SK-N-SH (cell line): ENCODE measurements at regions not wholly inside any gene's neighbourhood (a gene's known extent, or its start where the extent isn't known, plus 50 kb on each side); places are given as distances from the start of the nearest gene placed in this dataset.

Source experiments
- CTCF ChIA-PET: fragments of 300-600, 350-600 bp; formaldehyde crosslinking; extraction: SDS; loops from one replicate; lab custom pipeline; 2021; lab: Yijun Ruan, JAX
- POLR2A ChIA-PET: fragments of 350-600 bp; sonication (Branson Sonifier 250); formaldehyde crosslinking; extraction: SDS; loops from one replicate; lab custom pipeline; 2020; ENCODE audit warnings: antibody characterized with exemption, inconsistent platforms; lab: Yijun Ruan, JAX
- DNase-seq: peaks from one replicate; pipeline ENCODE4 v3.0.0; 2012
- H2AFZ ChIP-seq: fragments of 200-600 bp; sonication (generic); 2 replicates; pipeline ENCODE4 v1.8.1; 2016; ENCODE audit warnings: antibody characterized with exemption, mild to moderate bottlenecking, low read depth
- H3F3A ChIP-seq: fragments of 200-600 bp; sonication (generic); replicated peaks from 2 replicates; pipeline ENCODE3; 2016; ENCODE audit warnings: antibody characterized with exemption, mild to moderate bottlenecking; ENCODE audit not compliant: insufficient read depth
- H3K27ac ChIP-seq, 2 experiments: fragments of 200-500 bp in 1 of 2; fragments of 200-600 bp in 1 of 2; sonication (Bioruptor generic) in 1 of 2; sonication (generic), shearing (Covaris generic) in 1 of 2; 2 replicates each; pipeline versions ENCODE4 v1.5.1 to v1.6.1; 2014 to 2016; ENCODE audit warnings: low read depth in 2 of 2, inconsistent platforms in 1 of 2, low read length in 1 of 2, mild to moderate bottlenecking in 1 of 2, mixed read lengths in 1 of 2
- H3K27me3 ChIP-seq: fragments of 200-600 bp; sonication (generic), shearing (Covaris generic); 2 replicates; pipeline ENCODE4 v1.6.1; 2016; ENCODE audit warnings: mixed run types; ENCODE audit not compliant: insufficient read depth
- H3K36me3 ChIP-seq, 2 experiments: fragments of 200-500 bp in 1 of 2; fragments of 200-600 bp in 1 of 2; sonication (Bioruptor generic) in 1 of 2; sonication (generic) in 1 of 2; replicated peaks in 1 of 2; 2 replicates each; pipeline versions ENCODE3 to v1.5.1; 2014 to 2016; ENCODE audit warnings: low read length in 1 of 2, mild to moderate bottlenecking in 1 of 2; ENCODE audit not compliant: insufficient read depth in 2 of 2, control insufficient read depth in 1 of 2
- H3K4me1 ChIP-seq, 2 experiments: fragments of 200-500 bp in 1 of 2; fragments of 200-600 bp in 1 of 2; sonication (Bioruptor generic) in 1 of 2; sonication (generic), shearing (Covaris generic) in 1 of 2; 2 replicates each; pipeline versions ENCODE4 v1.5.1 to v1.6.1; 2014 to 2016; ENCODE audit warnings: low read depth in 1 of 2, low read length in 1 of 2, mixed run types in 1 of 2; ENCODE audit not compliant: insufficient read depth in 2 of 2, control insufficient read depth in 1 of 2
- H3K4me2 ChIP-seq: fragments of 200-600 bp; sonication (generic), shearing (Covaris generic); 2 replicates; pipeline ENCODE4 v1.6.1; 2017; ENCODE audit warnings: mixed run types
- H3K4me3 ChIP-seq, 2 experiments: fragments of 200-500 bp in 1 of 2; fragments of 200-600 bp in 1 of 2; sonication (Bioruptor generic) in 1 of 2; sonication (generic), shearing (Covaris generic) in 1 of 2; 2 replicates each; pipeline versions ENCODE4 v1.5.1 to v1.8.1; 2014 to 2016; ENCODE audit warnings: low read depth in 2 of 2, inconsistent platforms in 1 of 2, low read length in 1 of 2, mild to moderate bottlenecking in 1 of 2, mixed read lengths in 1 of 2, moderate library complexity in 1 of 2
- H3K79me2 ChIP-seq: fragments of 200-600 bp; sonication (generic); 2 replicates; pipeline ENCODE4 v1.8.1; 2017; ENCODE audit warnings: mild to moderate bottlenecking; ENCODE audit not compliant: insufficient read depth
- H3K9ac ChIP-seq: fragments of 200-600 bp; sonication (generic); 2 replicates; pipeline ENCODE4 v1.6.1; 2017; ENCODE audit warnings: mixed run types
- H3K9me2 ChIP-seq: fragments of 200-600 bp; sonication (generic); 2 replicates; pipeline ENCODE4 v1.6.1; 2017; ENCODE audit warnings: mixed run types
- H3K9me3 ChIP-seq: fragments of 200-600 bp; sonication (generic); 2 replicates; pipeline ENCODE4 v1.6.1; 2017; ENCODE audit warnings: mixed run types, mild to moderate bottlenecking, moderate library complexity
- H4K20me1 ChIP-seq: fragments of 200-600 bp; sonication (generic); 2 replicates; pipeline ENCODE4 v1.6.1; 2017; ENCODE audit warnings: mild to moderate bottlenecking, mixed run types; ENCODE audit not compliant: insufficient read depth
- CTCF ChIP-seq: fragments of 200-600 bp; sonication (generic); IDR thresholded peaks from 2 replicates; pipeline ENCODE4 v1.6.1; 2017; ENCODE audit warnings: antibody characterized with exemption, mild to moderate bottlenecking, moderate library complexity
- ELF1 ChIP-seq: IDR thresholded peaks from 2 replicates; pipeline ENCODE4 v1.4.0; 2012
- EP300 ChIP-seq, 2 experiments: IDR thresholded peaks; 2 replicates each; pipeline versions ENCODE4 v1.4.0 to v1.6.1; 2012; ENCODE audit warnings: borderline replicate concordance in 1 of 2, low read depth in 1 of 2, low read length in 1 of 2
- EZH2phosphoT487 ChIP-seq: fragments of 200-600 bp; sonication (generic); IDR thresholded peaks from 2 replicates; pipeline ENCODE4 v1.6.1; 2017; ENCODE audit warnings: low read depth, mixed run types, mild to moderate bottlenecking, antibody characterized with exemption, moderate library complexity, borderline replicate concordance
- IRF3 ChIP-seq: fragments of 150-350 bp; IDR thresholded peaks from 2 replicates; pipeline ENCODE4 v1.6.1; 2016; ENCODE audit warnings: mild to moderate bottlenecking, low read depth, low read length
- MEF2A ChIP-seq: IDR thresholded peaks from 2 replicates; pipeline ENCODE4 v1.4.0; 2012; ENCODE audit warnings: low read depth, borderline replicate concordance
- MXI1 ChIP-seq: IDR thresholded peaks from 2 replicates; pipeline ENCODE4 v1.6.1; 2012; ENCODE audit warnings: mild to moderate bottlenecking, low read depth, low read length, improper control_type of control experiment
- NFIC ChIP-seq: IDR thresholded peaks from 2 replicates; pipeline ENCODE4 v1.4.0; 2012; ENCODE audit warnings: borderline replicate concordance
- NRF1 ChIP-seq: IDR thresholded peaks from 2 replicates; pipeline ENCODE4 v1.6.1; 2012; ENCODE audit warnings: low read depth, mild to moderate bottlenecking, low read length
- PBX3 ChIP-seq: IDR thresholded peaks from 2 replicates; pipeline ENCODE4; 2012
- POLR2AphosphoS5 ChIP-seq: IDR thresholded peaks from 2 replicates; pipeline ENCODE4 v1.6.1; 2012; ENCODE audit warnings: low read depth, low read length
- REST ChIP-seq: IDR thresholded peaks from 2 replicates; pipeline ENCODE4 v1.6.1; 2012; ENCODE audit warnings: mild to moderate bottlenecking, low read depth, low read length, moderate library complexity
- RFX5 ChIP-seq: IDR thresholded peaks from 2 replicates; pipeline ENCODE4 v1.6.1; 2012; ENCODE audit warnings: mild to moderate bottlenecking, improper control_type of control experiment, low read length
- USF2 ChIP-seq: fragments of 150-350 bp; IDR thresholded peaks from 2 replicates; pipeline ENCODE4 v1.6.1; 2017; ENCODE audit warnings: antibody characterized with exemption, low read length, low read depth, borderline replicate concordance
- ZBTB33 ChIP-seq: IDR thresholded peaks from 2 replicates; pipeline ENCODE4 v1.4.0; 2012; ENCODE audit warnings: low read depth, borderline replicate concordance
- WGBS: methylation state at CpG from one replicate; pipeline ENCODE4 v1.1.6; 2017; ENCODE audit warnings: low lambda C conversion rate; 5-methylcytosine and 5-hydroxymethylcytosine counted together

- no peaks in the 10 kb centered on the region for H4K20me1 ChIP-seq
- ChIA-PET POLR2A (no interaction called here), CTCF (no interaction called here)
- no peaks in the 10 kb centered on the region for H3K9me2 ChIP-seq
- no peak for DNase-seq
- no peaks in the 10 kb centered on the region for H3F3A ChIP-seq
- no peaks in the 10 kb centered on the region for H3K9me3 ChIP-seq
- no peaks in the 10 kb centered on the region for H3K4me1 ChIP-seq
- H3K27ac ChIP-seq = no peak overlapping the region
- H3K4me2 ChIP-seq = no peak overlapping the region
- H3K9ac ChIP-seq = no peak overlapping the region
- H3K27me3 ChIP-seq = no peaks in the 10 kb centered on the region; the same call in 1 of the 2 replicates
- no peak overlapping the region for H3K4me3 ChIP-seq
- no peaks in the 10 kb centered on the region for H3K36me3 ChIP-seq
- no peak overlapping the region for H2AFZ ChIP-seq
- TF ChIP-seq EZH2phosphoT487 (no peak), MXI1 (no peak), PBX3 (no peak)
- H3K79me2 ChIP-seq = no peaks in the 10 kb centered on the region
- WGBS = 3% methylated on average over 3 of the region's 3 CpGs
Measured at GRCh38 chr5:88610586-88610985, 272.4 kb downstream of the MEF2C start.

- Histone ChIP-seq H3F3A (no peaks in the 10 kb centered on the region), H3K9me3 (no peaks in the 10 kb centered on the region), H3K4me2 (no peak overlapping the region), H3K9ac (no peak overlapping the region), H3K36me3 (no peaks in the 10 kb centered on the region), H3K4me3 (no peak overlapping the region), H3K9me2 (no peaks in the 10 kb centered on the region), H3K79me2 (no peaks in the 10 kb centered on the region), H4K20me1 (no peaks in the 10 kb centered on the region), H2AFZ (no peak overlapping the region), H3K27ac (no peak overlapping the region), H3K4me1 (no peaks in the 10 kb centered on the region), H3K27me3 (no peaks in the 10 kb centered on the region; the same call in 1 of the 2 replicates)
- TF ChIP-seq ZBTB33 = no peak
- no peak for TF ChIP-seq RFX5
- TF ChIP-seq MEF2A = no peak
- no peak for TF ChIP-seq USF2
- no peak for TF ChIP-seq NRF1
- TF ChIP-seq POLR2AphosphoS5 = no peak
- TF ChIP-seq ELF1 = no peak
- TF ChIP-seq NFIC = no peak
- TF ChIP-seq IRF3 = no peak
- TF ChIP-seq EP300 (IDR thresholded peaks at IDR 0.05; ENCODE audit: borderline replicate concordance in 1 of 2, low read depth in 1 of 2, low read length in 1 of 2) = no peak
- TF ChIP-seq REST = no peak
- TF ChIP-seq CTCF = no peak
- no peak for DNase-seq
- WGBS = 3% methylated on average over 1 of the region's 1 CpG
- POLR2A ChIA-PET = no interaction called here
- CTCF ChIA-PET = no interaction called here
Measured at GRCh38 chr5:88607492-88607891, 275.5 kb downstream of the MEF2C start.
